MCF 10A (cell line): ENCODE measurements at regions not wholly inside any gene's neighbourhood (a gene's known extent, or its start where the extent isn't known, plus 50 kb on each side); places are given as distances from the start of the nearest gene placed in this dataset.

Source experiments
- BruUV-seq: library from RNA; stranded (reverse); fragments of 400-500 nt; replicated peaks from 2 replicates; lab custom pipeline; 2021; lab: Mats Ljungman, UMichigan
- CTCF ChIA-PET: fragments of 300-600 bp; sonication (Branson Sonifier 250); formaldehyde crosslinking; extraction: SDS; loops from one replicate; lab custom pipeline; 2021; ENCODE audit warnings: antibody characterized with exemption, inconsistent platforms; lab: Yijun Ruan, JAX
- POLR2A ChIA-PET: fragments of 300-600, 350-650 bp; sonication (Branson Sonifier 250); formaldehyde crosslinking; extraction: SDS; loops from one replicate; lab custom pipeline; 2020; ENCODE audit warnings: antibody characterized with exemption, inconsistent platforms; lab: Yijun Ruan, JAX
- DNase-seq: peaks from one replicate; pipeline ENCODE4 v3.0.0-alpha.2; 2018; ENCODE audit not compliant: unreplicated experiment
- H3K27ac Mint-ChIP-seq: one replicate; pipeline ENCODE4 v1.8.0; 2022; ENCODE audit warnings: mild to moderate bottlenecking, low read depth, mixed read lengths; ENCODE audit not compliant: unreplicated experiment
- H3K27me3 Mint-ChIP-seq: one replicate; pipeline ENCODE4 v1.8.0; 2022; ENCODE audit warnings: mixed read lengths; ENCODE audit not compliant: insufficient read depth, unreplicated experiment
- H3K36me3 Mint-ChIP-seq: one replicate; pipeline ENCODE4 v1.8.0; 2022; ENCODE audit warnings: mild to moderate bottlenecking, moderate library complexity, mixed read lengths; ENCODE audit not compliant: insufficient read depth, unreplicated experiment
- H3K4me1 Mint-ChIP-seq: one replicate; pipeline ENCODE4 v1.8.0; 2022; ENCODE audit warnings: mixed read lengths; ENCODE audit not compliant: insufficient read depth, unreplicated experiment
- H3K4me3 Mint-ChIP-seq: one replicate; pipeline ENCODE4 v1.8.0; 2022; ENCODE audit warnings: mild to moderate bottlenecking, moderate library complexity, mixed read lengths; ENCODE audit not compliant: unreplicated experiment
- H3K9me3 Mint-ChIP-seq: one replicate; pipeline ENCODE4 v1.8.0; 2022; ENCODE audit warnings: mixed read lengths; ENCODE audit not compliant: unreplicated experiment
- CTCF ChIP-seq: fragments of 200-600 bp; IDR thresholded peaks from one replicate; pipeline ENCODE4 v1.8.0; 2022; ENCODE audit warnings: antibody characterized with exemption, mild to moderate bottlenecking; ENCODE audit not compliant: unreplicated experiment
- intact Hi-C: fragments of 100-400 bp; cut with micrococcal nuclease; formaldehyde crosslinking; loops from 2 replicates; pipeline ENCODE4 v1.14.1; 2022

- POLR2A ChIA-PET = no interaction called here
- H3K4me1 Mint-ChIP-seq = no peaks in the 10 kb centered on the region
- BruUV-seq = no TSS peak
- intact Hi-C loops = no loop called here
- no peaks in the 10 kb centered on the region for H3K36me3 Mint-ChIP-seq
- no peak overlapping the region for H3K27ac Mint-ChIP-seq
- no peak for TF ChIP-seq CTCF
- CTCF ChIA-PET = interaction anchor here (0.6 to 0.8 kb wide), 3 partner anchors 41 to 472 kb away, joined by 3 to 4 read pairs (median 4); no protein-coding TSS in a partner anchor
- H3K4me3 Mint-ChIP-seq = no peak overlapping the region
- no peak for DNase-seq
- H3K9me3 Mint-ChIP-seq = no peaks in the 10 kb centered on the region
- H3K27me3 Mint-ChIP-seq = no peaks in the 10 kb centered on the region
These were observed 420.1 kb downstream of the MTRR start for GRCh38 chr5:8288897-8289516.

GRCh38 chr5:8289779-8290178 is 420.8 kb downstream of the MTRR start:
- no peaks in the 10 kb centered on the region for H3K36me3 Mint-ChIP-seq
- H3K27ac Mint-ChIP-seq = no peak overlapping the region
- no peaks in the 10 kb centered on the region for H3K4me1 Mint-ChIP-seq
- H3K9me3 Mint-ChIP-seq = no peaks in the 10 kb centered on the region
- intact Hi-C loops = no loop called here
- no peak for TF ChIP-seq CTCF
- no TSS peak for BruUV-seq
- CTCF ChIA-PET = interaction anchor here (0.6 to 0.8 kb wide), 2 partner anchors 42 to 51 kb away, joined by 3 to 4 read pairs; no protein-coding TSS in a partner anchor
- no peak for DNase-seq
- no peaks in the 10 kb centered on the region for H3K27me3 Mint-ChIP-seq
- POLR2A ChIA-PET = no interaction called here
- no peak overlapping the region for H3K4me3 Mint-ChIP-seq

- Mint-ChIP-seq H3K27me3 (no peaks in the 10 kb centered on the region), H3K36me3 (no peaks in the 10 kb centered on the region), H3K27ac (no peak overlapping the region), H3K9me3 (no peaks in the 10 kb centered on the region), H3K4me1 (no peaks in the 10 kb centered on the region), H3K4me3 (no peak overlapping the region)
- ChIA-PET CTCF (interaction anchor here (0.6 to 1.0 kb wide), 2 partner anchors 16 to 462 kb away, joined by 4 to 5 read pairs; no protein-coding TSS in a partner anchor), POLR2A (no interaction called here)
- intact Hi-C loops = no loop called here
- BruUV-seq = no TSS peak
- DNase-seq = no peak
- TF ChIP-seq CTCF = no peak
These were observed 421.8 kb downstream of the MTRR start for GRCh38 chr5:8290721-8291120.

- ChIA-PET CTCF (no interaction called here), POLR2A (no interaction called here)
- TF ChIP-seq CTCF = no peak
- Mint-ChIP-seq H3K4me1 (no peaks in the 10 kb centered on the region), H3K27ac (no peak overlapping the region), H3K27me3 (no peaks in the 10 kb centered on the region), H3K9me3 (no peaks in the 10 kb centered on the region), H3K4me3 (no peak overlapping the region), H3K36me3 (no peaks in the 10 kb centered on the region)
- DNase-seq = no peak
- intact Hi-C loops = no loop called here
- no TSS peak for BruUV-seq
These were observed 422.7 kb downstream of the MTRR start for GRCh38 chr5:8291641-8292040.
